ENCODE measurements at regions not wholly inside any gene's neighbourhood (a gene's known extent, or its start where the extent isn't known, plus 50 kb on each side); places are given as distances from the start of the nearest gene placed in this dataset.

DNA sequence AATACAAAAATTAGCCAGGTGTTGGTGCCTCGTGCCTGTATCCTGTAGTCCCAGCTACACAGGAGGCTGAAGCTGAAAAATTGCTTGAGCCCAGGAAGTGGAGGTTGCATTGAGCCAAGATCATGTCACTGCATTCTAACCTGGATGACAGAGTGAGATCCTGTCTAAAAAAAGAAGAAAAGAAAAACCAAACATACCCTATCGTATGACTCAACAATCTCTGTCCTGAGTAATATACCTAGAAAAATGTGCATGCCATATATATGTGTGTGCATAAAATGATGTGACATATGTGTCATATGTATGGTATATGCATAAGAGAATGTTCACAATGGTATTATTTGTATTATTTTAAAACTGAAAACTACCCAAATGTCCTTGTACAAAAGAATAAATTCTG is 261.5 kb upstream of the CLEC14A start:
- DNase-seq (ENCODE audit: low spot score): no peak

DNA sequence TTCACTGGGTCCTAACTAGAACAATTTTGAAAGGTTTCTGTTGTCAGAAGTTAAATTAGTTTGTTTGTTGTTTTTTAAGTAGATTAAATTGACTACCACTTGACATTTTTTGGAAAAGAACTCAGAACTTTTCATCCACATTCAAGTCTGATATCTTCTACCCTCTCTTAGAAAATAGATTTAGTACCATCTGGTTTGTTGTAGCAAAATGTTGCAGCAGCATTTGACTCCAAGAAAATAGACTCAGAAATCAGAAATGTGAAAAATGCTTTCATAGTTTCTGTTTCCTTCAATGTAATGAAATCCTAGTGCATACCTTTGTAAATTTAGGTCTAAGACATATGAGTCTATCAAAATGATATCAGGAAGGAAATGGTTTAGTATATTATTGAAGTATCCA is 256.3 kb upstream of the CLEC14A start:
- no peak for DNase-seq (ENCODE audit: low spot score)

DNA sequence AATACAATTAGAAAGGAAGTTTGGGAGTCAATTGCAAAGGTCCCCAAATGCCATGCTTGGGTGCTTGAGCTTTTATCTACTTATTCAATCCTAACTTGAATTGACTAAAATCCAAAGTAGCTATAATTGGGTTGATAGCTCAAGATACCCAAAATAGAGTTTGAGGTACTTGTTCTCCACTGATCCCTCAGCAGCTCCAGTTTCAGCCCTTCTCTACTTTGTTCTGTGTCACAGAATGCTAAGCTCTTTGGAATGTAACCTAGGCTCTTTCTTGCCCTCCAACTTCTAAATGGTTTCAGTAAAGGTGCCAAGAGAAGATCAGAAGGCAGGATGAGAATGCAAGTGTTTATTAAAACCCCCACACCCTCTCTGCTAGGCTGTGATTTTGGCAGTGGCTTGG is 251.4 kb upstream of the CLEC14A start:
- no peak for DNase-seq (ENCODE audit: low spot score)

DNA sequence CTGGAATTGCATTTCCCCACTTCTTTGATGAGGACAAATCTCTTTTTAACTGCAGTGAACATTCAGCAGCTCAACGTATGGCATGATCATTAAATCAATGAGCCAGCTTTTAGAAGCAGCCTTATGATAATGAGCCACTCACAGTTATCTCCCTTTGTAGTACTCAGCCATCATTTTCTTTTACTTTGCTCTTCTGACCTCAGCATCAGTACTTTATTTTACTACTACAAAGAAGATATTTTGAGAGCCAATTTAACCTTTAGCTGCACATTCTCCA is 250.0 kb upstream of the CLEC14A start:
- no peak for DNase-seq (ENCODE audit: low spot score)

DNA sequence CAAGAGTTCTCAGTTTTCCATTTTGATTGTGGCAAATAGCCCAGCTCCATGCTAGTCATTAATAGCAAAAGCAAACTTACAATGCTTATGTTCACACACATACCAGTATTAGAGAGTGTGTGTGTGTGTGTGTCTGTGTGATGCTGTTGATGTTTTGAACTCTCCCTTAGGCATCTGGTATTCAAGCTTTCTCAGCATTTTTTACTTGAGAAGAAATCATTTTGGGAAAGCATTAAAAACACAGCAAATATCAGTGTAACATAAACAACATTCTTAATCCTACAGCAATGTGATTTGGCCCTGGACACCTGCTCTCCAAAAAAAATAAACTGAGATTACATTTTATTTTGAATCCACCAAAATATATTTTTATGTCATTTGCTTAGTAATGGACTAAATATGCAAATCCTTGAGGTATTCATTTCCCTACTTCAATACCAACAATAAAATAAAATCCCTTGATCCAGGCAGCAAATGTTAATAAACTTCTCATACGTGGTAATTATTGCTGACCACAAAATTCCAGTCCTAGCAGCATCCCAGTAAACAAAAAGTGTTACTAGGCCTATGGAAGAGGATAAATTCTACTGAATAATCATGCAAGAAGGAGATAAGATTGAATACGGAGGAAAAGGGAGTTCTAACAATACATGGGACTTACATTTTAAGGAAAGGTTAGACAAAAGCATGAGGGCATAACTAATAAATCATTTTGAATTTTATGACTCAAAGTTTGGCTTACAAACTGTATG is 249.5 kb upstream of the CLEC14A start:
- DNase-seq (ENCODE audit: low spot score): no peak

DNA sequence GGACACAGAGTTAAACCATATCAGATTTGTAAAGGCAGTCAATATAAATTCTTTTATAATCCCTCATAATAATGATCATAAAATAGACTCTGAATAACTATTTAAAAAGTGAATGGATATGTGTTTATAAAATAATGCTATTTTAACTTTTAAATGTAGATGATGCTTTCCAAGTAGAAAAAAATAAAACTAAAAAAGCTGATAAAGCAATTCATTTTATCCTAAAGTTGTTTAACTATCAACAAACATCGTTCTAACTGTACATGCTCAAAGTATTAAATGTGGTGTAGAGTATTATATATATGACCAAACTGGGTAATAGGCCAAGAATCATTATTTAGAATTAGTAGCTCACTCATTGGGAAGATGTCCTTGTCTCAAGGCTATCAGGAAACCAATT is 248.3 kb upstream of the CLEC14A start:
- DNase-seq (ENCODE audit: low spot score): no peak

DNA sequence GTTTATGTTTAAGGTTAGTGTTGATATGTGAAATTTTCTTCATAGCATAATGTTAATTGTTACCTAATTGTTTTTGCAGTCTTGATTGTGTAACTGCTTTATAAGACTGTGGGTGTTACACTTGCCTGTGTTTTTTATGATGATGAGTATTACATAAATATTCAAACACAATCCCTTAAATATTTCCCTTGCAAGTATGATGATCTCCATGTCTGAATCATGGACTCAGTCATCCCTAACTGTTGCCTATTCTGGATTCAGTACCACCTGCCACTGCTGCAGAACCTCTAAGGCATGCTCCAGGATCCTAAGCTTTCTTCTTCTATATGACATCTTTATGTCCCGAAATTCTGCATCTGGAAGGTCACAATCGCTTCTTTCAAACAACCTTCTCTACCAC is 246.3 kb upstream of the CLEC14A start:
- DNase-seq (ENCODE audit: low spot score): no peak

DNA sequence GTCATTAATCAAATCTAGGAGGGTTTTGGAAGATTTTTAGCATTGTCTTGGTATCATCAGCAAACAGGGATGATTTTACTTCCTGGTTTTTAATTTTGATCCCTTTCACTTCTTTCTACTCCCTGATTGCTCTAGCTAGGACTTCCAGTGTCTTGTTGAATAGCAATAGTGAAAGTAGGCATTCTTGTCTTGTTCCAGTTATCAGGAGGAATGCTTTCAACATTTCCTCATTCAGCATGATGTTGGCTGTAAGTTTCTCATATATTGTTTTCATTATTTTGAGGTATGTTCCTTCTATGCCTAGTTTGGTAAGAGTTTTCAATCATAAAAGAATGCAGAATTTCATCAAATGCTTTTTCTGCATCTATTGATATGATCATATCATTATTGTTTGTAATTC is 244.2 kb upstream of the CLEC14A start:
- no peak for DNase-seq (ENCODE audit: low spot score)

DNA sequence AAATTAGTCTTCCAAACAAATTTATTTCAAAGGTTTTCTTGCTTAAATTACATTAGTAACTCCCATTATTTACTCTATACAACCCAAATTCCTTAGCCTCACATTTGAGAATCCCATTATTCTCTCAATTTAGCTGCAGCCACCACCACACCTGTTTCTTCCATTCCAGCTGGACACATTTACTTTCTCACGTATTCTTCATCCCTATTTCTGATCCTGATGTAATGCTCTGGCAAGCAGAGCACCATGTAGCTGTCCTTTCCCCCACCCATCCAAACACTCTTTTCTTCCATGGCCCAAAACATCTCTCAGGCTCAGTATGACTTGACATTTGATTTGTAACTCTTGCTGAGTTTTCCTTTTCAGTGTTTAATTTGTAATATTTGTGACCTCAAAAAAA is 240.2 kb upstream of the CLEC14A start:
- no peak for DNase-seq (ENCODE audit: low spot score)

DNA sequence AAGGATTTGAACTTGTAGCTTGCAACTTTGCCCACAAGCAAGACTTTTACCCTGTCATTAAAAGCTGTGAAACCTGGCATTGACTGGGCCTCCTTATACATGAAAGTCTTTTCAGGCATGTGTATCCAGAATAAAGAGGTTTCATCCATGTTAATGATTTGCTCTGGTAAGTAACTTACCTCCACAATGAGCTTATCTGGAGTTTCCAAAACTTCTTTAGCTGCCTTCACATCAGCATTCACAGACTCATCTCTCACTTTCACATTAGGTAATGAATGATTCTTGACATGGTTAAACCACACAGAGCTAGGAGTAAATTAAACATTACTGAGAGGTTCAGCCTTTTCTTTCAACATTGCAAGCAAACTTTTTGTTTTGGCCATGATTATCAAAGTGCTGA is 234.4 kb upstream of the CLEC14A start:
- DNase-seq (ENCODE audit: low spot score): no peak

DNA sequence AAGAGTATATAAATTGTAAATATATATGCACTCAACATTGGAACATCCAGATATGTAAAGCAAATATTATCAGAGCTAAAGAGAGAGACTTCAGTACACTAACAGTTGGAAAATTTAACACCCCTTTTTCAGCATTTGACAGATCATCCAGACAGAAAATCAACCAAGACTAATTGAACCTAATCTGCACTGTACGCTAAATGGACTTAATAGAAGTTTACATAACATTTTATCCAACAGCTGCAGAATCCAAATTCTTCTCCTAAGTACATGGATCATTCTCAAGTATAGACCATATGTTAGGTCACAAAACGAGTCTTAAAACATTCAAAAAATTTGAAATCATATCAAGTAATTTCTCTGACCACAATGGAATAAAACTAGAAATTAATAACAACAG is 229.1 kb upstream of the CLEC14A start:
- DNase-seq (ENCODE audit: low spot score): no peak

DNA sequence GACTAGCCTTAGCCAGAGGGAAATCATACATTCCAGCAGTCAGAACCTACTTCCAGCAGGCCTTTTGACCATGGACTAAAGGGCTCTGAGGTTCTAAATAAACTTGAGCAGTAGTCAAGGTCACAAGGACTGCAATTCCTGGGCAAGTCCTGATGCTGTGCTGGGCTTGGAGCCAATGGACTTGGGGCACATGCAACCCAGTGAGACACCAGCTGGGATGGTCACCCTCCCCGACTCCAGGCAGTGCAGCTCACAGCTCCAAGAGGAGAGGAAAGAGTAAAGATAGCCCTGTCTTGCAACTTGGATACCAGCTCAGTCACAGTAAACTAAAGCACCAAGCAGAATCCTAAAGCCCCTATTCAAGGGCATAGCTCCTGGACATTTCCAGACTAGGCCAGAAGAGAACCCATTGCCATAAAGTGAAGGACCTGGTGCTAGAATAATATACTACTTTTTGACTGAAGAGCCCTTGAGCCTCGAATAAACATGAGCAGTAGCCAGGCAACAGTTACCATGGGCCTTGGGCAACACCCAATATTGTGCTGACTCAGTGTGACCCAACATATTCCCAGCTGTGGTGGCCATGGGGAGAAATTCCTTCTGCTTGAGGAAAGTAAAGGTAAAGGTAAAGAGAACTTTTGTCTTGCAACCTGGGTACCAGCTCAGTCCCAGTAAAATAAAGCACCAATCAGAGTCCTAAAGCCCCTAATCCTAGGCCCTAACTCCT is 226.2 kb upstream of the CLEC14A start:
- no peak for DNase-seq (ENCODE audit: low spot score)

DNA sequence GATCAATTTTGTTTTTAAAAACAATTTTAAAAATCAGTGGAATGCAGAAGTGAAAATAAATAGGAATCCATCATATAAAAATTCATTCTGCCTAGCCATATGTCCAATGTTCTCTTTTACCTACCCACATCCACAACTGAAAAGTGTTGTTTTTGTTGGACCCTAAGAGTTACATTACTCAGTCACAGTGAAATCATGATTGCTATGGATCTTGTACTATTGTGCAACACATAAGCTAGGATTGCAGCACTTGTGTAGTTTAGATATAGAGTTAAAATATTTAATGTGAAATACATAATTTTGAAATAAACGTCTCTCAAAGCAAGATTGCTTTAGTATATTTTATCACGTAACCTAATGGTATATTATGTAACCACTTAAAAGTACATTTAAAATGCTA is 213.3 kb upstream of the CLEC14A start:
- no peak for DNase-seq (ENCODE audit: low spot score)

DNA sequence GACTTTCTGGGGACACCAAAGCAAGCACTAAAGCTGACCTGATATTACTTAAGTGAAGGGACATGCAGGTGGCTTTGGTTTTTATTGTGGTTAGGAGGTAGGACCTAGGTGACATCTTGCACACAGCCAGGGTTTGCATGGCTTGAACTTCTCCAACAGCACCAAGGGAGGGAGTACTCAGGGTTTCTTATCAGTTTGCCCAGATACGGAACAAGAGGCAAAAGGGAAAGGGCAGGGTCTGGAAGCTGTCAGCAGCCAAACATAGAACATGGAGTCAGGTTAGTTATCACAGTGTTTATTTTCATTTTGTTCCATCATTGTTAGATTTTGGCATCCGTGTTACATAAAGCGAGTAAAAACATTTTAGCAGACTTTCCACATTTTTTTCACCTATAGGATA is 186.3 kb upstream of the CLEC14A start:
- DNase-seq (ENCODE audit: low spot score): no peak

DNA sequence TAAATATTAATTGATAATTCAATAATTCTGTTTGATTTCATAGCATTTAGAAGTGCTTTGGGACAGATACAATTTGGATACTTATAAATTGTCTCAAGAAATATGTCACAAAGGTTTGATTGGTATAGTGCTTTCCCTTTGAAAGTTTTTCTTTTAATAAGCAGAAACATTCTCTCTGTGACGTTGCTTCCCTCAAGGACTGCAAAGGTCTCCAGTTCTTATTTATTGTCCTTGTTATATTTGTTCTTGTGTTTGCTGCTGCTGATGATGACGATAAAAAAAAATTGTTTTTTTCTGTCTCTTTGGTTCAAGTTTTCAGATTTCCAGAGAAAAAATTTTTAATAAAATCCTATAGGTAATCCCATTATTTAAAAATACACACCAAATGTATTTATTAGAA is 176.3 kb upstream of the CLEC14A start:
- no peak for DNase-seq (ENCODE audit: low spot score)

DNA sequence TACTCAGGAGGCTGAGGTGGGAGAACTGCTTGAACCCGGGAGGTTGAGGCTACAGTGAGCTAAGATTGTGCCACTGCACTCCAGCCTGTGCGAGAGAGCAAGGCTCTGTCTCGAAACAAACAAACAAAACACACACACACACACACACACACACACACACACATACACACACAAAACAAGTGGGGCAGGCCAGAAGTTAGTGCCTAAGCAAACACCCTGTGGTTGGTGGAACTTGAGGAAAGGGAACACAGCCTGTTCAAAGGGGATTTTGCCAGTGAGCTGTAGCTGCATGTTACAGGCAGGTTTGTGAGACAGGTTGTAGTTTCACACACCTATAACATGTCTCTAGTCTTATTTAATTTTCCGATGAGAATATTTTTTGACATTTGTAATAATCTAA is 175.3 kb upstream of the CLEC14A start:
- no peak for DNase-seq (ENCODE audit: low spot score)

DNA sequence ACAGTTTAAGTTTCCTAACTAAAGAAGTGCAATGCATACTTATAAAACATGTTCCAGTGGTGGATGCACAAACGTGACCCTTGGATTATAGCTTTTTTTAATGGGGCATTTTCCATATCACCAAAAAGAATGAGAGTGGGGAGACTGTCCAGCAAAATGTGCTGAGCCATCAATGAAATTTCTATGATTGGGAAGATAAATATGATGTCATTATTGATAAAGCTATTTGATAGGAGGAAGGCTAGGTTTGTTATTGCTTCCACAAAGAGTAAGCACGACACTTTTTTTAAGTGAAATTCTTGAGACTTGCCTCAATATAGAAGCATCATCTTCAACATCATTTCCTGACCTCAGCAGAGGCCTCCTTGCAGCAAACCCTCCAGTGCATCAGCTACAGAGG is 174.6 kb upstream of the CLEC14A start:
- DNase-seq (ENCODE audit: low spot score): no peak

DNA sequence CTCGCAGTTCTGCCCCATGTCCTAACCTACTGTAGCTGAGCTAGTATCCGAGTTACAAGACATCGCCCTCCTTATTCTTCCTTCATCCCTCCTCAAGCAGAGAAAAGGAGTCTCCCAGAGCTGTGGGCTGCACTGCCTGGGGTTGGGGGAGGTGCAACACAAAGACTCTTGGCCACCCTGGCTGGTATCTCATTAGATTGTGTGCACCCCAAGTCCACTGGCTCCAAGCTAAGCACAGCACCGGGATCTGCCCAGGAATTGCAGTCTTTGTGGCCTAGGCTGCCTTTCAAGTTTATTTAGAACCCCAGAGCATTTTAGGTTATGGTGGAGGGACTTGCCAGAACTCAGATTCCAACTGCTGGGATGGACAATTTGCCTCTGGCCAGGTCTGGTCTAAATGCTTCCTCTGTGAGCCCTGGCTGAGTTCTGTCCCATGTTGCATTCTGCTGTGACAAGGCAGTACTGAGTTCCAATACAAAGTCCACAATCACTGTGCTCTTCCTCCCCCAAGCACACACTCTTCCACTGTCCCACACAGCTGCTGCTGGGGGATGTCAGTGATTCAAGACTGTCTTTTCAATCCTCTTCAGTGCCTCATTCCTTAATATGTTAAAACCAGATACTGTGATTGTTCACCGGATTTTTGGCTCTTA is 169.6 kb upstream of the CLEC14A start:
- no peak for DNase-seq (ENCODE audit: low spot score)

DNA sequence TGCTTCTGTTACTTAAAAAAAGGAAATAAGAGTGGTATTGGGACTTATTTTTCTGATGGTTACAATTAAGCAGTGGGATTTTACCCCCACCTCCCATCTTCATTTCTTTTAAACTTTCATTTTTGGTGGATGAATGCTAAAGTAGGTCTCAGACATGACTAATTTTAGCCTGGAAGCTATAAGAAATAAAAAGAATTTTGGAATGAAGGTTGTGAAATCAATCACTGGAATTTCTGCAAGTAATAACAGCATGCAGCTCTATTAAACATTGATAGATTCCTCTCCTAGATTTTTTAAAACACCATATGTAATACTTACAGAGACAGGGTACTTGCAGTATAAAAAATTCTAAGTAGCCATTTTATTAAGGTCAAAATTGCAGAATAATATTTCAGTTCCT is 164.2 kb upstream of the CLEC14A start:
- DNase-seq (ENCODE audit: low spot score): no peak

DNA sequence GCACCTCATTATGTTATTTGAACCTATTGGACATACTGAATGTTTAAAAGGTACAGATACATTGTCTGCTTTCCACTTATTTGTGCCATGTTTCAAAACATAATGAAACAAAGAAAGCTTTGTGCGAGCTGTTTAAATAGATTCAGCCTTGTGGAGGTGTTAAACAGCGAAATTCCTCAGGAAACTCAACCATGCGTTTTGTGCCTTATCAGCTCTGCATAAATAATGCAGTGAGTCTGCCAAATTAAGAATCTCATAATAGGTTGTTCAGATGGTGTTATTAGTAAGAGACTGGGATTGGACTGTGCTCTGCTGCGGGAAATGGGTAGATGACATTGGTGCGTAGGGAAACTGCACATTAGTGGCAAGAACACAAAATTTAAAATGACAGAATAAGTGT is 163.7 kb upstream of the CLEC14A start:
- DNase-seq (ENCODE audit: low spot score): no peak

DNA sequence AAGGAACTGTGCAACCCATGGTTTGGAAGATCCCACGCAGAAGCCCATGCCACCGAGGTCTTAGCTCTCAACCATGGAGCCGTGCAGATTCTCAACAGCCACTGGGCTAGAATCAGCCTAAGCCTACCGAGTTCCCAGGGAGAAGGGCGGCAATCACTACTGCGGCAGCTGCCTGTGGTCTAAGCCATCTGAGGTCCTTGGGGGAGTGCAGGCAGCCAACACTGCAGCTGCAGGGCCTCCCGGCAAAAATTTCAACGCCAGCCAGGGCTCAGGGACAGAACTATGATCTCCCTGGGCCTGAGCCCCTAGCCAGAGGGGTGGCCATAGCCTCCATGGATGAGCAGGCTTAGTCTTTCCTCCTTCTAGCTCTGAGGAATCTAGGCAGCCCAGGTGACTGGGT is 156.8 kb upstream of the CLEC14A start:
- DNase-seq (ENCODE audit: low spot score): no peak

DNA sequence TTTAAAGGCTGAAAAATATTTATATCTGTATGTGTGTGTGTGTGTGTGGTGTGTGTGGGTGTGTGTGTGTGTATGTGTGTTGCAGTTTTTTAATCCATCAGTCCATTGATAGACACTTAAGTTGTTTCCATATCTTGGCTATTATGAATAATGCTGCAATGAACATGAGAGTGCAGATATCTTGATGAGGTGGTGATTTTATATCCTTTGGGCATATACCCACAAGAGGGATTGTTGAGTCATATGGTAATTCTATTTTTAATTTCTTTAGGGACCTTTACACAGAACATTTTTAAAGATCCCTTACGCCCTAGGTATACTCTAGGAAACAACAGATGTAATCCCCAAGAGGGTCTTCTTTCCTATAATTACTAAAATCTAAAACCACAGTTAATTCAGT is 154.5 kb upstream of the CLEC14A start:
- no peak for DNase-seq (ENCODE audit: low spot score)

DNA sequence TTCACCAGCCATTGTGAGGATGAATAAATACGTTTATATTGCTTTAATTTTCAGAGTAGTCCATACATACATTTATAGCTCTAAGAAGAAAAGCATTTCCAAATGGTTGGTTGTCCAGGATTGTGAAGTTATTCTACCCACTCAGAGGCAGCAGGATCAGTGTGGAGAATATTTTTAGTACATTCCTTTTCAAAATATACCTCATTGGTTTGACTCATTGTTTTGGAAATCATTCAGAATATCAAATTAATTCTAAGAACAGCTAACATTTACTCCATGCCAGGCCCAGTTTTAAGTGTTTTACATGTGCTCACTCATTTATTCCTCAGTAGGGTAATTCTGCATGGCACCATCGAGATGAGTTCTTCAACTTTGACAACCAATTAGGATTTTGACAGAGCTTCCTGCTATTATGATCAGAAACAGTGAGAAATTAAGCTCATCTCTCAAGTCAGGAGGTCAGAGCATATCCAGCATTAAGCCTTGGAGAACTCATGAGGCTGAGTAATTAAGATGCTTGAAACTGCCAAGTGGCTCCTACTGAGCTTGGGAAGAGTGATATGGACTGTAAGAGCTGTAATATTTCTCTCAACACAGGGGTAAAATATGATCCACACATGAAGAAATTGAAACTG is 153.3 kb upstream of the CLEC14A start:
- DNase-seq (ENCODE audit: low spot score): no peak

Data from ureter (tissue), 1 donor.